Neural cell (in vitro differentiated cells): ENCODE measurements at regions not wholly inside any gene's neighbourhood (a gene's known extent, or its start where the extent isn't known, plus 50 kb on each side); places are given as distances from the start of the nearest gene placed in this dataset.

Experiments
- H2AFZ ChIP-seq: fragments of 200-600, 300-800 bp; sonication (generic), shearing (Covaris generic); 2 replicates; pipeline ENCODE4 v1.6.0; 2014; ENCODE audit warnings: low read depth, mild to moderate bottlenecking, antibody characterized with exemption, low read length, moderate library complexity
- H3F3A ChIP-seq: fragments of 200-600 bp; shearing (Covaris generic); 2 replicates; pipeline ENCODE4 v1.6.1; 2016; ENCODE audit warnings: mild to moderate bottlenecking, moderate library complexity, mixed read lengths, antibody characterized with exemption, low read length; ENCODE audit not compliant: insufficient read depth, poor library complexity, severe bottlenecking
- H3K27ac ChIP-seq: fragments of 200-600, 300-800 bp; sonication (generic), shearing (Covaris generic); 2 replicates; pipeline ENCODE4 v1.5.1; 2014; ENCODE audit warnings: mild to moderate bottlenecking, low read length, moderate library complexity
- H3K27me3 ChIP-seq: fragments of 300-800, 200-600 bp; sonication (generic), shearing (Covaris generic); 2 replicates; pipeline ENCODE4 v1.6.0; 2014; ENCODE audit warnings: mild to moderate bottlenecking, low read depth, low read length, moderate library complexity; ENCODE audit not compliant: insufficient read depth
- H3K36me3 ChIP-seq: fragments of 300-800, 200-600 bp; sonication (generic), shearing (Covaris generic); 2 replicates; pipeline ENCODE4 v1.5.1; 2014; ENCODE audit warnings: mild to moderate bottlenecking, antibody characterized with exemption, low read length, moderate library complexity; ENCODE audit not compliant: insufficient read depth
- H3K4me2 ChIP-seq: fragments of 300-800, 200-600 bp; sonication (generic), shearing (Covaris generic); 2 replicates; pipeline ENCODE4 v1.6.0; 2014; ENCODE audit warnings: mild to moderate bottlenecking, low read length
- H3K4me3 ChIP-seq: fragments of 300-800, 200-600 bp; sonication (generic), shearing (Covaris generic); 2 replicates; pipeline ENCODE4 v1.5.1; 2014; ENCODE audit warnings: mild to moderate bottlenecking, low read length, moderate library complexity
- H3K79me2 ChIP-seq: fragments of 200-600 bp; shearing (Covaris generic); replicated peaks from 2 replicates; pipeline ENCODE4 v1.6.0; 2014; ENCODE audit warnings: mild to moderate bottlenecking, low read length, moderate library complexity; ENCODE audit not compliant: insufficient read depth
- H3K9ac ChIP-seq: fragments of 300-800, 200-600 bp; sonication (generic), shearing (Covaris generic); 2 replicates; pipeline ENCODE4 v1.6.1; 2016; ENCODE audit warnings: mild to moderate bottlenecking, low read length, mixed read lengths
- H3K9me2 ChIP-seq: fragments of 200-600 bp; shearing (Covaris generic); 2 replicates; pipeline ENCODE4 v1.6.1; 2016; ENCODE audit warnings: mild to moderate bottlenecking, low read length, mixed read lengths; ENCODE audit not compliant: insufficient read depth
- H3K9me3 ChIP-seq: fragments of 200-600, 300-800 bp; sonication (generic), shearing (Covaris generic); 2 replicates; pipeline ENCODE4 v1.6.1; 2016; ENCODE audit warnings: mild to moderate bottlenecking, mixed run types, low read length, moderate library complexity, mixed read lengths
- H4K20me1 ChIP-seq: fragments of 200-600 bp; shearing (Covaris generic); 2 replicates; pipeline ENCODE4 v1.6.1; 2016; ENCODE audit warnings: mild to moderate bottlenecking, mixed run types; ENCODE audit not compliant: insufficient read depth
- EP300 ChIP-seq: fragments of 450-650 bp; conservative IDR thresholded peaks from 2 replicates; pipeline ENCODE4 v1.6.1; 2014; ENCODE audit warnings: antibody characterized with exemption, mild to moderate bottlenecking, moderate library complexity; ENCODE audit not compliant: poor library complexity, severe bottlenecking
- EZH2 ChIP-seq: fragments of 200-600, 300-800 bp; shearing (Covaris generic), sonication (generic); IDR thresholded peaks from 2 replicates; pipeline ENCODE4 v1.6.1; 2014; ENCODE audit warnings: antibody characterized with exemption, low read length, borderline replicate concordance, mild to moderate bottlenecking; ENCODE audit not compliant: insufficient read depth, poor library complexity, severe bottlenecking
- MXI1 ChIP-seq: fragments of 450-650 bp; conservative IDR thresholded peaks from 2 replicates; pipeline ENCODE4 v1.6.1; 2014; ENCODE audit warnings: antibody characterized with exemption, mild to moderate bottlenecking; ENCODE audit not compliant: poor library complexity, severe bottlenecking
- POLR2AphosphoS5 ChIP-seq: IDR thresholded peaks from 2 replicates; pipeline ENCODE4 v1.6.1; 2012
- RAD21 ChIP-seq: fragments of 450-650 bp; conservative IDR thresholded peaks from 2 replicates; pipeline ENCODE4 v1.6.1; 2014; ENCODE audit warnings: antibody characterized with exemption, mild to moderate bottlenecking, moderate library complexity
- SMC3 ChIP-seq: fragments of 450-650 bp; conservative IDR thresholded peaks from 2 replicates; pipeline ENCODE4 v1.6.1; 2014; ENCODE audit warnings: antibody characterized with exemption, mild to moderate bottlenecking, moderate library complexity; ENCODE audit not compliant: poor library complexity
- TAF1 ChIP-seq: IDR thresholded peaks from 2 replicates; pipeline ENCODE4 v1.6.1; 2012; ENCODE audit warnings: low read depth
- TF ChIP-seq, protein P1 (sequence below): IDR thresholded peaks from 2 replicates; pipeline ENCODE4 v1.6.1; 2012; ENCODE audit warnings: borderline replicate concordance
- TF ChIP-seq, protein P2 (sequence below): fragments of 450-650 bp; IDR thresholded peaks from 2 replicates; pipeline ENCODE4 v1.5.1; 2014; ENCODE audit warnings: antibody characterized with exemption, mild to moderate bottlenecking, moderate library complexity; ENCODE audit not compliant: poor library complexity, severe bottlenecking

DNA sequence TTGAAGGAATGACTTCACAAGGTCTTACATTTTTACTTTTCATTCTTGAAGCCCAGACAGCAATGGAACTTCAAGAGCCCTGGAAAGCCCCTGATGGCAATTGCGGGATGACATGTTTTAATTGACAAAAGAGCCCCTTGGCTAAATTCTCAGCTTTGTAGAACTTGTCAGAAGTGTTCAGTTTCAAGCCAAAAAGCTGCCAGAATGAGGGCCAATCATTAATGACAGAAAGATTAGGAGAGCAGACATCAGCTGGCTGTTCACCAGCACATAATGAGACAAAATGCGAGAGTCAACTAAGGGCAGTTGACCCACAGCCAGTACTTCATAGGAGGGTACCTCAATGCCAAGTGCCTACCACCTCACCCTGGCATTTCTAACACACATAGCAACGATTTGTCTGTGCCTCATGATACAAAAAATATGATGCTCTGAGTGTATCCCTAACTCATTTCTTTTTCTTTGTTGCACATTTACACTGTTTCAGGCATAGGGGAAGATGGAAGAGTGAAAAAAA lies 243.1 kb downstream of the MYLK4 start:
- TF ChIP-seq EP300 (no peak), TAF1 (no peak), RAD21 (no peak), EZH2 (no peak), POLR2AphosphoS5 (no peak), SMC3 (no peak), MXI1 (no peak)
- TF ChIP-seq, protein P1, sequence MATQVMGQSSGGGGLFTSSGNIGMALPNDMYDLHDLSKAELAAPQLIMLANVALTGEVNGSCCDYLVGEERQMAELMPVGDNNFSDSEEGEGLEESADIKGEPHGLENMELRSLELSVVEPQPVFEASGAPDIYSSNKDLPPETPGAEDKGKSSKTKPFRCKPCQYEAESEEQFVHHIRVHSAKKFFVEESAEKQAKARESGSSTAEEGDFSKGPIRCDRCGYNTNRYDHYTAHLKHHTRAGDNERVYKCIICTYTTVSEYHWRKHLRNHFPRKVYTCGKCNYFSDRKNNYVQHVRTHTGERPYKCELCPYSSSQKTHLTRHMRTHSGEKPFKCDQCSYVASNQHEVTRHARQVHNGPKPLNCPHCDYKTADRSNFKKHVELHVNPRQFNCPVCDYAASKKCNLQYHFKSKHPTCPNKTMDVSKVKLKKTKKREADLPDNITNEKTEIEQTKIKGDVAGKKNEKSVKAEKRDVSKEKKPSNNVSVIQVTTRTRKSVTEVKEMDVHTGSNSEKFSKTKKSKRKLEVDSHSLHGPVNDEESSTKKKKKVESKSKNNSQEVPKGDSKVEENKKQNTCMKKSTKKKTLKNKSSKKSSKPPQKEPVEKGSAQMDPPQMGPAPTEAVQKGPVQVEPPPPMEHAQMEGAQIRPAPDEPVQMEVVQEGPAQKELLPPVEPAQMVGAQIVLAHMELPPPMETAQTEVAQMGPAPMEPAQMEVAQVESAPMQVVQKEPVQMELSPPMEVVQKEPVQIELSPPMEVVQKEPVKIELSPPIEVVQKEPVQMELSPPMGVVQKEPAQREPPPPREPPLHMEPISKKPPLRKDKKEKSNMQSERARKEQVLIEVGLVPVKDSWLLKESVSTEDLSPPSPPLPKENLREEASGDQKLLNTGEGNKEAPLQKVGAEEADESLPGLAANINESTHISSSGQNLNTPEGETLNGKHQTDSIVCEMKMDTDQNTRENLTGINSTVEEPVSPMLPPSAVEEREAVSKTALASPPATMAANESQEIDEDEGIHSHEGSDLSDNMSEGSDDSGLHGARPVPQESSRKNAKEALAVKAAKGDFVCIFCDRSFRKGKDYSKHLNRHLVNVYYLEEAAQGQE, result no peak
- TF ChIP-seq, protein P2, sequence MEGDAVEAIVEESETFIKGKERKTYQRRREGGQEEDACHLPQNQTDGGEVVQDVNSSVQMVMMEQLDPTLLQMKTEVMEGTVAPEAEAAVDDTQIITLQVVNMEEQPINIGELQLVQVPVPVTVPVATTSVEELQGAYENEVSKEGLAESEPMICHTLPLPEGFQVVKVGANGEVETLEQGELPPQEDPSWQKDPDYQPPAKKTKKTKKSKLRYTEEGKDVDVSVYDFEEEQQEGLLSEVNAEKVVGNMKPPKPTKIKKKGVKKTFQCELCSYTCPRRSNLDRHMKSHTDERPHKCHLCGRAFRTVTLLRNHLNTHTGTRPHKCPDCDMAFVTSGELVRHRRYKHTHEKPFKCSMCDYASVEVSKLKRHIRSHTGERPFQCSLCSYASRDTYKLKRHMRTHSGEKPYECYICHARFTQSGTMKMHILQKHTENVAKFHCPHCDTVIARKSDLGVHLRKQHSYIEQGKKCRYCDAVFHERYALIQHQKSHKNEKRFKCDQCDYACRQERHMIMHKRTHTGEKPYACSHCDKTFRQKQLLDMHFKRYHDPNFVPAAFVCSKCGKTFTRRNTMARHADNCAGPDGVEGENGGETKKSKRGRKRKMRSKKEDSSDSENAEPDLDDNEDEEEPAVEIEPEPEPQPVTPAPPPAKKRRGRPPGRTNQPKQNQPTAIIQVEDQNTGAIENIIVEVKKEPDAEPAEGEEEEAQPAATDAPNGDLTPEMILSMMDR, result no peak

DNA sequence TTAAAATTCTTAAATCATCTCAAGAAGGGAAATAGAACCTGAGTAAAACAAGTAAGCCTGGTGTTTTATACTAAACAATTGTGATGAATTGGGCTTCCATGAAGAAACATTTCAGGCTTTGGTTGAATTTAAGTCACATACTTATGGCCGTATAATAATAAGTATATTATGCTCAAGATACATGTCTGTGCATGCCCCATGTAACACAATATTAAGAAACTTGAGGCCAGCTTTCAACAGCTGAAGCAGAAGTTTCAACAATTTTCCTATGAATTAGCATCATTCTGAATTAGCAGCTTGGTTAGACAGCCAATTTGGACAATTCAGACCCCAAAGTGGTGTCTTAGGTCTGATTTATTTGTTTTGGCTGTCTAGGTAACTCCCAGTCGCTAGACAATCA lies 243.7 kb downstream of the MYLK4 start:
- no peak overlapping the region for H2AFZ ChIP-seq
- no peaks in the 10 kb centered on the region for H3K27me3 ChIP-seq
- no peak overlapping the region for H3K27ac ChIP-seq

More for the DNA sequence above, 243.1 kb downstream of the MYLK4 start:
- no peak overlapping the region for H3K9ac ChIP-seq
- no peaks in the 10 kb centered on the region for H3K9me2 ChIP-seq
- no peaks in the 10 kb centered on the region for H3K27me3 ChIP-seq
- no peaks in the 10 kb centered on the region for H3K79me2 ChIP-seq
- no peak overlapping the region for H3K4me3 ChIP-seq
- no peak overlapping the region for H3K27ac ChIP-seq
- no peak overlapping the region for H3K4me2 ChIP-seq
- H3K36me3 ChIP-seq, result no peaks in the 10 kb centered on the region
- no peak overlapping the region for H2AFZ ChIP-seq
- no peaks in the 10 kb centered on the region for H3F3A ChIP-seq
- H4K20me1 ChIP-seq, result no peaks in the 10 kb centered on the region
- H3K9me3 ChIP-seq, result no peaks in the 10 kb centered on the region

More for the DNA sequence above, 243.7 kb downstream of the MYLK4 start:
- H3K4me3 ChIP-seq, result no peak overlapping the region
- no peaks in the 10 kb centered on the region for H3F3A ChIP-seq
- H3K9me2 ChIP-seq, result no peaks in the 10 kb centered on the region
- no peaks in the 10 kb centered on the region for H3K9me3 ChIP-seq
- TF ChIP-seq MXI1 (no peak), SMC3 (no peak), EP300 (no peak), POLR2AphosphoS5 (no peak), EZH2 (no peak), TAF1 (no peak), RAD21 (no peak)
- TF ChIP-seq, protein P1, result no peak
- TF ChIP-seq, protein P2, result no peak
- no peak overlapping the region for H3K9ac ChIP-seq
- no peaks in the 10 kb centered on the region for H4K20me1 ChIP-seq
- H3K36me3 ChIP-seq, result no peaks in the 10 kb centered on the region
- no peaks in the 10 kb centered on the region for H3K79me2 ChIP-seq
- no peak overlapping the region for H3K4me2 ChIP-seq
